ENCODE measurements at regions not wholly inside any gene's neighbourhood (a gene's known extent, or its start where the extent isn't known, plus 50 kb on each side); places are given as distances from the start of the nearest gene placed in this dataset.
A peak's percentile ranks its signal among the peaks of the same experiment; 100 is the strongest.

- no peak for DNase-seq (ENCODE audit: low read depth in 4 of 4, low spot score in 2 of 4)
Measured at GRCh38 chr2:147099845-147100244, 745.0 kb upstream of the ACVR2A start.

- no peak for DNase-seq (ENCODE audit: low read depth in 4 of 4, low spot score in 2 of 4)
Measured at GRCh38 chr2:147098940-147099339, 745.9 kb upstream of the ACVR2A start.

GRCh38 chr2:147097747-147098146 lies 747.1 kb upstream of the ACVR2A start:
- no peak for DNase-seq (ENCODE audit: low read depth in 4 of 4, low spot score in 2 of 4)

- no peak for DNase-seq (ENCODE audit: low read depth in 4 of 4, low spot score in 2 of 4)
Measured at GRCh38 chr2:147096671-147097070, 748.2 kb upstream of the ACVR2A start.

GRCh38 chr2:147095376-147095775 lies 749.5 kb upstream of the ACVR2A start:
- DNase-seq (ENCODE audit: low read depth in 4 of 4, low spot score in 2 of 4) = no peak

- DNase-seq (ENCODE audit: low read depth in 4 of 4, low spot score in 2 of 4) = no peak
Measured at GRCh38 chr2:147094077-147094476, 750.8 kb upstream of the ACVR2A start.

- no peak for DNase-seq (ENCODE audit: low read depth in 4 of 4, low spot score in 2 of 4)
Measured at GRCh38 chr2:147092266-147092665, 752.6 kb upstream of the ACVR2A start.

- no peak for DNase-seq (ENCODE audit: low read depth in 4 of 4, low spot score in 2 of 4)
Measured at GRCh38 chr2:147091448-147091847, 753.4 kb upstream of the ACVR2A start.

- no peak for DNase-seq (ENCODE audit: low read depth in 4 of 4, low spot score in 2 of 4)
Measured at GRCh38 chr2:147088871-147089270, 756.0 kb upstream of the ACVR2A start.

GRCh38 chr2:147086715-147087114 lies 758.1 kb upstream of the ACVR2A start:
- DNase-seq (ENCODE audit: low read depth in 4 of 4, low spot score in 2 of 4) = no peak

- DNase-seq (ENCODE audit: low read depth in 4 of 4, low spot score in 2 of 4) = no peak
Measured at GRCh38 chr2:147083664-147084063, 761.2 kb upstream of the ACVR2A start.

- peak; percentile 15 to 71 (median 42) for DNase-seq (ENCODE audit: low read depth in 4 of 4, low spot score in 2 of 4)
Measured at GRCh38 chr2:147082850-147083522, 761.8 kb upstream of the ACVR2A start.

GRCh38 chr2:147081831-147082230 lies 763.0 kb upstream of the ACVR2A start:
- DNase-seq (ENCODE audit: low read depth in 4 of 4, low spot score in 2 of 4) = no peak

GRCh38 chr2:147076634-147077033 lies 768.2 kb upstream of the ACVR2A start:
- DNase-seq (ENCODE audit: low read depth in 4 of 4, low spot score in 2 of 4) = no peak

- DNase-seq (ENCODE audit: low read depth in 4 of 4, low spot score in 2 of 4) = no peak
Measured at GRCh38 chr2:147068071-147068470, 776.8 kb upstream of the ACVR2A start.

GRCh38 chr2:147067136-147067535 lies 777.7 kb upstream of the ACVR2A start:
- DNase-seq (ENCODE audit: low read depth in 4 of 4, low spot score in 2 of 4) = no peak

GRCh38 chr2:147062073-147062472 lies 782.8 kb upstream of the ACVR2A start:
- DNase-seq (ENCODE audit: low read depth in 4 of 4, low spot score in 2 of 4) = no peak

GRCh38 chr2:147061269-147061668 lies 783.6 kb upstream of the ACVR2A start:
- DNase-seq (ENCODE audit: low read depth in 4 of 4, low spot score in 2 of 4) = no peak

GRCh38 chr2:147057892-147058490 lies 786.8 kb upstream of the ACVR2A start:
- no peak for DNase-seq (ENCODE audit: low read depth in 4 of 4, low spot score in 2 of 4)

- DNase-seq (ENCODE audit: low read depth in 4 of 4, low spot score in 2 of 4) = no peak
Measured at GRCh38 chr2:147051814-147052213, 793.0 kb upstream of the ACVR2A start.

- DNase-seq (ENCODE audit: low read depth in 4 of 4, low spot score in 2 of 4) = no peak
Measured at GRCh38 chr2:147051248-147051647, 793.6 kb upstream of the ACVR2A start.

- no peak for DNase-seq (ENCODE audit: low read depth in 4 of 4, low spot score in 2 of 4)
Measured at GRCh38 chr2:147049957-147050356, 794.9 kb upstream of the ACVR2A start.

GRCh38 chr2:147046473-147046872 lies 798.4 kb upstream of the ACVR2A start:
- no peak for DNase-seq (ENCODE audit: low read depth in 4 of 4, low spot score in 2 of 4)

Data from left renal cortex interstitium (tissue), 4 donors.